Mammary epithelial cell (primary cell): ENCODE measurements at regions not wholly inside any gene's neighbourhood (a gene's known extent, or its start where the extent isn't known, plus 50 kb on each side); places are given as distances from the start of the nearest gene placed in this dataset.

Source experiments
- CTCF ChIP-seq, 2 donors: IDR thresholded peaks in 1 of 2; conservative IDR thresholded peaks in 1 of 2; 2 replicates each; pipeline ENCODE4 v1.5.1; 2011 to 2012; ENCODE audit warnings: inconsistent platforms in 2 of 2, low read length in 2 of 2, mild to moderate bottlenecking in 2 of 2, control low read depth in 1 of 2, low read depth in 1 of 2; ENCODE audit not compliant: insufficient read depth in 1 of 2; ENCODE audit errors: extremely low read depth in 1 of 2
- EZH2 ChIP-seq: IDR thresholded peaks from 2 replicates; pipeline ENCODE4 v1.6.1; 2012; ENCODE audit warnings: low read length, inconsistent platforms, borderline replicate concordance

- TF ChIP-seq CTCF (conservative IDR thresholded peaks at IDR 0.05 in 1 of 2, IDR thresholded peaks at IDR 0.05 in 1 of 2; ENCODE audit: extremely low read depth in 1 of 2, insufficient read depth in 1 of 2, low read depth in 1 of 2, low read length in 2 of 2) (no peak), EZH2 (no peak)
Observed at GRCh38 chr3:168501570-168501969, 405.8 kb upstream of the GOLIM4 start.
